HCT116 (cell line): ENCODE measurements at regions not wholly inside any gene's neighbourhood (a gene's known extent, or its start where the extent isn't known, plus 50 kb on each side); places are given as distances from the start of the nearest gene placed in this dataset.

Experiments used
- ATAC-seq: fragments of 200-7000 bp; cut with Tn5 transposase; 2 replicates; pipeline ENCODE4 v1.9.1; 2020; ENCODE audit warnings: mild to moderate bottlenecking, moderate library complexity
- BruUV-seq: library from RNA; stranded (reverse); fragments of 400-500 nt; replicated peaks from 2 replicates; lab custom pipeline; 2021; lab: Mats Ljungman, UMichigan
- CTCF ChIA-PET: fragments of 300-600 bp; sonication (Branson Sonifier 250); formaldehyde crosslinking; loops from one replicate; lab custom pipeline; 2021; ENCODE audit warnings: antibody characterized with exemption; lab: Charles Lee
- POLR2A ChIA-PET: fragments of 300-600, 350-600 bp; sonication (Branson Sonifier 250); formaldehyde crosslinking; loops from one replicate; lab custom pipeline; 2021; ENCODE audit warnings: antibody characterized with exemption; lab: Charles Lee
- RAD21 ChIA-PET, 2 experiments: fragments of 300-600 bp; sonication (Branson Sonifier 250); formaldehyde crosslinking; loops; one replicate each; lab custom pipeline; 2023; ENCODE audit warnings: low total read pairs in 2 of 2; ENCODE audit not compliant: uncharacterized antibody in 2 of 2, unreplicated experiment in 2 of 2, low non-redundant PET in 1 of 2; lab: Charles Lee
- DNase-seq: peaks from one replicate; pipeline ENCODE4 v3.0.0-alpha.2; 2010; ENCODE audit warnings: low read depth, low spot score
- H2AFZ ChIP-seq: fragments of 200-600 bp; shearing (Covaris generic), sonication (generic); 2 replicates; pipeline ENCODE4 v1.6.1; 2017; ENCODE audit warnings: low read depth, mixed run types, mixed read lengths, antibody characterized with exemption, low read length; ENCODE audit not compliant: poor library complexity, severe bottlenecking
- H3K27ac ChIP-seq: 2 replicates; pipeline ENCODE4 v1.5.1; 2012; ENCODE audit warnings: low read depth, low read length
- H3K27me3 ChIP-seq: fragments of 200-600 bp; sonication (generic); 2 replicates; pipeline ENCODE4 v1.6.1; 2016; ENCODE audit warnings: mixed run types, low read length, mixed read lengths; ENCODE audit not compliant: insufficient read depth
- H3K36me3 ChIP-seq, 2 experiments: fragments of 200-500 bp in 1 of 2; fragments of 200-600 bp in 1 of 2; sonication (Bioruptor generic) in 1 of 2; sonication (generic) in 1 of 2; 2 replicates each; pipeline versions ENCODE4 v1.5.1 to v1.6.1; 2014 to 2016; ENCODE audit warnings: low read length in 2 of 2, inconsistent platforms in 1 of 2, mixed read lengths in 1 of 2, mixed run types in 1 of 2; ENCODE audit not compliant: insufficient read depth in 2 of 2, control insufficient read depth in 1 of 2
- H3K4me1 ChIP-seq, 2 experiments: fragments of 200-600 bp in 1 of 2; sonication (generic) in 1 of 2; 2 replicates each; pipeline versions ENCODE4 v1.5.1 to v1.6.1; 2012 to 2017; ENCODE audit warnings: low read length in 2 of 2, inconsistent platforms in 1 of 2, mild to moderate bottlenecking in 1 of 2, mixed read lengths in 1 of 2, mixed run types in 1 of 2, moderate library complexity in 1 of 2; ENCODE audit not compliant: insufficient read depth in 2 of 2, control insufficient read depth in 1 of 2
- H3K4me2 ChIP-seq: fragments of 200-600 bp; sonication (generic); 2 replicates; pipeline ENCODE4 v1.6.1; 2017; ENCODE audit warnings: mixed run types, low read length, mixed read lengths
- H3K4me3 ChIP-seq, 2 experiments: fragments of 200-600 bp in 1 of 2; sonication (generic) in 1 of 2; replicated peaks in 1 of 2; 2 replicates each; pipeline ENCODE4 v1.5.1; 2011 to 2016; ENCODE audit warnings: low read length in 2 of 2, control low read depth in 1 of 2, low read depth in 1 of 2, mild to moderate bottlenecking in 1 of 2, mixed read lengths in 1 of 2, mixed run types in 1 of 2
- H3K79me2 ChIP-seq: fragments of 200-600 bp; sonication (generic); 2 replicates; pipeline ENCODE4 v1.6.1; 2017; ENCODE audit warnings: mild to moderate bottlenecking, mixed run types, low read length, moderate library complexity, mixed read lengths; ENCODE audit not compliant: insufficient read depth
- H3K9ac ChIP-seq: fragments of 200-600 bp; sonication (generic); 2 replicates; pipeline ENCODE4 v1.6.1; 2016; ENCODE audit warnings: low read length, mixed read lengths
- H3K9me2 ChIP-seq: fragments of 200-600 bp; sonication (generic), shearing (Covaris generic); 2 replicates; pipeline ENCODE4 v1.6.1; 2017; ENCODE audit warnings: mixed run types, mild to moderate bottlenecking, moderate library complexity; ENCODE audit not compliant: insufficient read depth
- H3K9me3 ChIP-seq, 2 experiments: fragments of 200-500 bp in 1 of 2; fragments of 200-600 bp in 1 of 2; sonication (Bioruptor generic) in 1 of 2; sonication (generic) in 1 of 2; 2 replicates each; pipeline ENCODE4 v1.6.1; 2014 to 2017; ENCODE audit warnings: low read length in 2 of 2, mixed read lengths in 2 of 2, inconsistent platforms in 1 of 2, low read depth in 1 of 2, mild to moderate bottlenecking in 1 of 2, mixed run types in 1 of 2, moderate library complexity in 1 of 2; ENCODE audit not compliant: control insufficient read depth in 1 of 2, insufficient read depth in 1 of 2
- H4K20me1 ChIP-seq: fragments of 200-600 bp; sonication (generic), shearing (Covaris generic); 2 replicates; pipeline ENCODE4 v1.6.1; 2017; ENCODE audit warnings: mixed run types, mild to moderate bottlenecking, moderate library complexity; ENCODE audit not compliant: insufficient read depth
- CBX3 ChIP-seq: IDR thresholded peaks from 2 replicates; pipeline ENCODE4 v1.6.1; 2012; ENCODE audit warnings: low read depth
- CEBPB ChIP-seq: IDR thresholded peaks from 2 replicates; pipeline ENCODE4 v1.6.1; 2012; ENCODE audit warnings: low read depth
- EGR1 ChIP-seq: IDR thresholded peaks from 2 replicates; pipeline ENCODE4 v1.6.1; 2012; ENCODE audit warnings: low read depth
- ELF1 ChIP-seq: IDR thresholded peaks from 2 replicates; pipeline ENCODE4 v1.6.1; 2012; ENCODE audit warnings: low read depth, borderline replicate concordance
- FOSL1 ChIP-seq: IDR thresholded peaks from 2 replicates; pipeline ENCODE4 v1.6.1; 2012; ENCODE audit warnings: low read depth
- JUND ChIP-seq: IDR thresholded peaks from 2 replicates; pipeline ENCODE4 v1.6.1; 2012
- POLR2A ChIP-seq: IDR thresholded peaks from 2 replicates; pipeline ENCODE4 v1.7.0; 2011; ENCODE audit warnings: borderline replicate concordance; ENCODE audit not compliant: insufficient read depth, insufficient read length; ENCODE audit errors: extremely low read depth
- RAD21 ChIP-seq: IDR thresholded peaks from 2 replicates; pipeline ENCODE4 v1.6.1; 2012; ENCODE audit warnings: low read depth, mild to moderate bottlenecking
- SIN3A ChIP-seq: IDR thresholded peaks from 2 replicates; pipeline ENCODE4 v1.6.1; 2012; ENCODE audit warnings: low read depth
- SP1 ChIP-seq: IDR thresholded peaks from 2 replicates; pipeline ENCODE4 v1.6.1; 2012; ENCODE audit warnings: low read depth
- SRF ChIP-seq: IDR thresholded peaks from 2 replicates; pipeline ENCODE4 v1.6.1; 2012; ENCODE audit warnings: low read depth
- TCF7L2 ChIP-seq: IDR thresholded peaks from 2 replicates; pipeline ENCODE4 v1.7.0; 2011; ENCODE audit warnings: borderline replicate concordance, inconsistent platforms; ENCODE audit not compliant: insufficient read depth, insufficient read length; ENCODE audit errors: extremely low read depth
- YY1 ChIP-seq: IDR thresholded peaks from 2 replicates; pipeline ENCODE4 v1.6.1; 2011; ENCODE audit warnings: low read length, low read depth, moderate library complexity, mild to moderate bottlenecking; ENCODE audit not compliant: insufficient replicate concordance; ENCODE audit errors: extremely low read depth
- ZFX ChIP-seq: fragments of 450-650 bp; IDR thresholded peaks from 2 replicates; pipeline ENCODE4 v1.6.1; 2017
- ZNF274 ChIP-seq: fragments of 200-500 bp; sonication (Bioruptor generic); IDR thresholded peaks from 2 replicates; pipeline ENCODE4 v1.6.1; 2014; ENCODE audit warnings: mild to moderate bottlenecking, low read depth, low read length, inconsistent platforms
- intact Hi-C: fragments of 100-400 bp; cut with micrococcal nuclease; formaldehyde crosslinking; loops from 2 replicates; pipeline ENCODE4 v1.10.0; 2022
- TF ChIP-seq, protein P1 (sequence below): IDR thresholded peaks from 2 replicates; pipeline ENCODE4 v1.6.1; 2012
- TF ChIP-seq, protein P2 (sequence below): IDR thresholded peaks from 2 replicates; pipeline ENCODE4 v1.6.1; 2012
- TF ChIP-seq, protein P3 (sequence below), 3 experiments: fragments of 200-600 bp in 1 of 3; sonication (generic) in 1 of 3; IDR thresholded peaks in 2 of 3; conservative IDR thresholded peaks in 1 of 3; 2 replicates each; pipeline ENCODE4 v1.5.1; 2012 to 2017; ENCODE audit warnings: low read depth in 2 of 3, low read length in 2 of 3, antibody characterized with exemption in 1 of 3, borderline replicate concordance in 1 of 3, control low read depth in 1 of 3, mild to moderate bottlenecking in 1 of 3, mixed read lengths in 1 of 3, mixed run types in 1 of 3, moderate library complexity in 1 of 3; ENCODE audit not compliant: insufficient read depth in 1 of 3
- TF ChIP-seq, protein P4 (sequence below): IDR thresholded peaks from 2 replicates; pipeline ENCODE4 v1.6.1; 2012; ENCODE audit warnings: low read depth

DNA sequence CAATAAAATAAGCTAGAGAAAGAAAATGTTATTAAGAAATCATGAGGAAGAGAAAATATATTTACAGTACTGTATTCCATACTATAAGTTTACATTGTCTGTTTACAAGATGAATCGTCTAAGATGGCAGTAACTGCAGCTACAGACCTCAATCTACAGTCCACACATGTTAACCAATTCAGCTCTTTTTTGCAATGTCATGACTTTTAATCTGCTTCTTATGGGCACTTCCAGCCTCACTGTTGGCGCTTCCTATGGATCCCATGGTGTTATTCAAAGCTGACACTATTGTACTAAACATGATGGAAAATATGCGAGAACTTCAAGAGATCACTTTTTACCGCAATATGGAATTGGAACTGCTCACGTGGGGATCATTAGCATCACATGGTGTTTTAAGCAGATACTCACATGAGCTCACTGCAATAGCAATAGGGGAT, 451.5 kb upstream of the CITED2 start:
- no peak for ATAC-seq
- no TSS peak for BruUV-seq

More for the DNA sequence above, 451.5 kb upstream of the CITED2 start:
- Histone ChIP-seq H3K4me3 (no peak overlapping the region), H4K20me1 (no peaks in the 10 kb centered on the region), H3K79me2 (no peaks in the 10 kb centered on the region), H3K4me2 (no peak overlapping the region), H3K9me3 (no peaks in the 10 kb centered on the region), H3K27ac (no peak overlapping the region), H3K9me2 (no peaks in the 10 kb centered on the region; the same call in 1 of the 2 replicates), H3K9ac (no peak overlapping the region), H3K27me3 (no peaks in the 10 kb centered on the region), H3K36me3 (no peaks in the 10 kb centered on the region), H2AFZ (no peak overlapping the region), H3K4me1 (peaks cover 2 to 4% of the 10 kb centered on the region in 2 experiments; a peak in 3 of 4 replicates)
- ChIA-PET RAD21 (no interaction called here), POLR2A (no interaction called here), CTCF (no interaction called here)
- TF ChIP-seq SP1 (no peak), SIN3A (no peak), POLR2A (no peak), ZFX (no peak), FOSL1 (no peak), CEBPB (no peak), SRF (no peak), EGR1 (no peak), ELF1 (no peak), RAD21 (no peak), TCF7L2 (no peak), CBX3 (no peak), ZNF274 (no peak), JUND (no peak), YY1 (no peak)
- TF ChIP-seq, protein P1, sequence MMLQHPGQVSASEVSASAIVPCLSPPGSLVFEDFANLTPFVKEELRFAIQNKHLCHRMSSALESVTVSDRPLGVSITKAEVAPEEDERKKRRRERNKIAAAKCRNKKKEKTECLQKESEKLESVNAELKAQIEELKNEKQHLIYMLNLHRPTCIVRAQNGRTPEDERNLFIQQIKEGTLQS: no peak
- TF ChIP-seq, protein P2, sequence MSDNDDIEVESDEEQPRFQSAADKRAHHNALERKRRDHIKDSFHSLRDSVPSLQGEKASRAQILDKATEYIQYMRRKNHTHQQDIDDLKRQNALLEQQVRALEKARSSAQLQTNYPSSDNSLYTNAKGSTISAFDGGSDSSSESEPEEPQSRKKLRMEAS: no peak
- TF ChIP-seq, protein P3, sequence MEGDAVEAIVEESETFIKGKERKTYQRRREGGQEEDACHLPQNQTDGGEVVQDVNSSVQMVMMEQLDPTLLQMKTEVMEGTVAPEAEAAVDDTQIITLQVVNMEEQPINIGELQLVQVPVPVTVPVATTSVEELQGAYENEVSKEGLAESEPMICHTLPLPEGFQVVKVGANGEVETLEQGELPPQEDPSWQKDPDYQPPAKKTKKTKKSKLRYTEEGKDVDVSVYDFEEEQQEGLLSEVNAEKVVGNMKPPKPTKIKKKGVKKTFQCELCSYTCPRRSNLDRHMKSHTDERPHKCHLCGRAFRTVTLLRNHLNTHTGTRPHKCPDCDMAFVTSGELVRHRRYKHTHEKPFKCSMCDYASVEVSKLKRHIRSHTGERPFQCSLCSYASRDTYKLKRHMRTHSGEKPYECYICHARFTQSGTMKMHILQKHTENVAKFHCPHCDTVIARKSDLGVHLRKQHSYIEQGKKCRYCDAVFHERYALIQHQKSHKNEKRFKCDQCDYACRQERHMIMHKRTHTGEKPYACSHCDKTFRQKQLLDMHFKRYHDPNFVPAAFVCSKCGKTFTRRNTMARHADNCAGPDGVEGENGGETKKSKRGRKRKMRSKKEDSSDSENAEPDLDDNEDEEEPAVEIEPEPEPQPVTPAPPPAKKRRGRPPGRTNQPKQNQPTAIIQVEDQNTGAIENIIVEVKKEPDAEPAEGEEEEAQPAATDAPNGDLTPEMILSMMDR (IDR thresholded peaks at IDR 0.05 in 2 of 3, conservative IDR thresholded peaks at IDR 0.05 in 1 of 3; ENCODE audit: borderline replicate concordance in 1 of 3, insufficient read depth in 1 of 3, low read depth in 2 of 3, low read length in 2 of 3): no peak
- TF ChIP-seq, protein P4, sequence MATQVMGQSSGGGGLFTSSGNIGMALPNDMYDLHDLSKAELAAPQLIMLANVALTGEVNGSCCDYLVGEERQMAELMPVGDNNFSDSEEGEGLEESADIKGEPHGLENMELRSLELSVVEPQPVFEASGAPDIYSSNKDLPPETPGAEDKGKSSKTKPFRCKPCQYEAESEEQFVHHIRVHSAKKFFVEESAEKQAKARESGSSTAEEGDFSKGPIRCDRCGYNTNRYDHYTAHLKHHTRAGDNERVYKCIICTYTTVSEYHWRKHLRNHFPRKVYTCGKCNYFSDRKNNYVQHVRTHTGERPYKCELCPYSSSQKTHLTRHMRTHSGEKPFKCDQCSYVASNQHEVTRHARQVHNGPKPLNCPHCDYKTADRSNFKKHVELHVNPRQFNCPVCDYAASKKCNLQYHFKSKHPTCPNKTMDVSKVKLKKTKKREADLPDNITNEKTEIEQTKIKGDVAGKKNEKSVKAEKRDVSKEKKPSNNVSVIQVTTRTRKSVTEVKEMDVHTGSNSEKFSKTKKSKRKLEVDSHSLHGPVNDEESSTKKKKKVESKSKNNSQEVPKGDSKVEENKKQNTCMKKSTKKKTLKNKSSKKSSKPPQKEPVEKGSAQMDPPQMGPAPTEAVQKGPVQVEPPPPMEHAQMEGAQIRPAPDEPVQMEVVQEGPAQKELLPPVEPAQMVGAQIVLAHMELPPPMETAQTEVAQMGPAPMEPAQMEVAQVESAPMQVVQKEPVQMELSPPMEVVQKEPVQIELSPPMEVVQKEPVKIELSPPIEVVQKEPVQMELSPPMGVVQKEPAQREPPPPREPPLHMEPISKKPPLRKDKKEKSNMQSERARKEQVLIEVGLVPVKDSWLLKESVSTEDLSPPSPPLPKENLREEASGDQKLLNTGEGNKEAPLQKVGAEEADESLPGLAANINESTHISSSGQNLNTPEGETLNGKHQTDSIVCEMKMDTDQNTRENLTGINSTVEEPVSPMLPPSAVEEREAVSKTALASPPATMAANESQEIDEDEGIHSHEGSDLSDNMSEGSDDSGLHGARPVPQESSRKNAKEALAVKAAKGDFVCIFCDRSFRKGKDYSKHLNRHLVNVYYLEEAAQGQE: no peak
- intact Hi-C loops: no loop called here
- no peak for DNase-seq
